ENCODE measurements at regions not wholly inside any gene's neighbourhood (a gene's known extent, or its start where the extent isn't known, plus 50 kb on each side); places are given as distances from the start of the nearest gene placed in this dataset.

DNA sequence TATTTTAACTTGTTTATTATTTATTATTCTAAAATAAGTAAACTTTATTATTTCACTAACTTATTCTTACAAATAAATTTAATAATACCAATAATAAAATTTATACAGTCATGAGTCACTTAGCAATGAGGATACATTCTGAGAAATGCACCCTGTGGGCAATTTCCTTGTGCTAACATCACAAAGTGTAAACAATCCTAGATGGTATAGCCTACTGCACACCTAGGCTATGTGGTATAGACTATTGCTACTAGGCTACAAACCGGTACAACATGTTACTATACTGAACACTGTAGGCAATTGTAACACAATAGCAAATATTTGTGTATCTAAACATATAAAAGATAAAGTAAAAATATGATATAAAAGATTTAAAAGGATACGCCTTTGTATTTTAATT lies 479.5 kb downstream of the EPHA5 start:
- TF ChIP-seq, protein P1, sequence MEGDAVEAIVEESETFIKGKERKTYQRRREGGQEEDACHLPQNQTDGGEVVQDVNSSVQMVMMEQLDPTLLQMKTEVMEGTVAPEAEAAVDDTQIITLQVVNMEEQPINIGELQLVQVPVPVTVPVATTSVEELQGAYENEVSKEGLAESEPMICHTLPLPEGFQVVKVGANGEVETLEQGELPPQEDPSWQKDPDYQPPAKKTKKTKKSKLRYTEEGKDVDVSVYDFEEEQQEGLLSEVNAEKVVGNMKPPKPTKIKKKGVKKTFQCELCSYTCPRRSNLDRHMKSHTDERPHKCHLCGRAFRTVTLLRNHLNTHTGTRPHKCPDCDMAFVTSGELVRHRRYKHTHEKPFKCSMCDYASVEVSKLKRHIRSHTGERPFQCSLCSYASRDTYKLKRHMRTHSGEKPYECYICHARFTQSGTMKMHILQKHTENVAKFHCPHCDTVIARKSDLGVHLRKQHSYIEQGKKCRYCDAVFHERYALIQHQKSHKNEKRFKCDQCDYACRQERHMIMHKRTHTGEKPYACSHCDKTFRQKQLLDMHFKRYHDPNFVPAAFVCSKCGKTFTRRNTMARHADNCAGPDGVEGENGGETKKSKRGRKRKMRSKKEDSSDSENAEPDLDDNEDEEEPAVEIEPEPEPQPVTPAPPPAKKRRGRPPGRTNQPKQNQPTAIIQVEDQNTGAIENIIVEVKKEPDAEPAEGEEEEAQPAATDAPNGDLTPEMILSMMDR (IDR thresholded peaks at IDR 0.05) = no peak
- no peak for TF ChIP-seq POLR2A (IDR thresholded peaks at IDR 0.05)

All from uterus (tissue), 2 donors.